Erythroblast (primary cell): ENCODE measurements at regions not wholly inside any gene's neighbourhood (a gene's known extent, or its start where the extent isn't known, plus 50 kb on each side); places are given as distances from the start of the nearest gene placed in this dataset.

Experiments
- GATA1 ChIP-seq: IDR thresholded peaks from 2 replicates; pipeline ENCODE4 v1.6.1; 2011; ENCODE audit warnings: low read depth, mild to moderate bottlenecking, control low read depth, low read length, moderate library complexity
- POLR2A ChIP-seq: IDR thresholded peaks from 2 replicates; pipeline ENCODE4 v1.6.1; 2011; ENCODE audit warnings: mild to moderate bottlenecking, low read length

DNA sequence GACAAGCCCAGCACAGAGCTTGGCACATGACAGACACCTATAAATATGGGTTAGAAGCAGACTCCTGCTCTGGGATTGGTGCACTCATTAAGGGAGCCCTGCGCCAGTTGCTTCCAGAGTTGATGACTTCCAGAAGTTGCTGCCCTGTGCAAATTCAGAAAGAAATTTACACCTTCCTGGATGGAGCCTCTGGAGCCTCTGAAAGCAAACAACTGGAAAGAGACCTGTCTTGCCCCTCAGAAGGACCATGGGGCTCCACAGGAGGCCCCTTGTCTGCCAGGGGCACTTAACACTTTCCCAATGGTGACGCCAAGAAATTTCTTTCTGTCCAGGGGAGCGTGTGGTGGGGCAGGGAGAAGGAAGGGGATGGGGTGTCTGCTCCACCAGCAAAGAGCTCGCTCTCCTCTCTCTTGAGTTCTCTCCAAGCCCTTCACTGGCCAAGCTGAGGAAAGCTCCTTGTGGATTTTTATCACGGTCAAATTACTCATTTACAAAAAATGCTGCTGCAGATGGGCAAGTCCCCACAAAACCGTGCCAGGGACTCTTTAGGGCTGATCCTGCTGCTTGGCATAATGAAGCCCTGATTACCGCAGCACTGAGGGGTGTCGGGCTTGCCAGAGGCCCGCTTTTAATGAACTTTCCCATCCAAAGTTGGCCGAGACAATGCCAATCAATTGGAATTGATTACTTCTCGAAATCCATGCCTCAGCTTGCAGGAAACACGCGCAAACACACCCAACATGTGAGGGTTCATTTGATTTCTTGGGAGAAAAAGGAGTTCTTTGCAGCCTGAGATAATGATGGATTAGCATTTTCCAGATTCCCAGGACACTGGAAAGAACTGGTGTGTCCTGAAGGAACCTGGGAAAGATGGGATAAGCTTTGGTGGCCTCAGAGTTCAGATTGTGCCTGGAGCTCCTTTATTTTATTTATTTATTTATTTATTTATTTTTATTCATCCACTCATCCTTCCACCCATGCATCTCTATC lies 583.6 kb upstream of the CDH5 start:
- no peak for TF ChIP-seq POLR2A
- TF ChIP-seq GATA1, result no peak
